Endothelial cell (in vitro differentiated cells): ENCODE measurements at regions not wholly inside any gene's neighbourhood (a gene's known extent, or its start where the extent isn't known, plus 50 kb on each side); places are given as distances from the start of the nearest gene placed in this dataset.

Experiments used
- DNase-seq: peaks from one replicate; pipeline ENCODE4 v3.0.0; 2021; ENCODE audit warnings: low spot score
- H3K27ac Mint-ChIP-seq: one replicate; pipeline ENCODE4 v1.8.0; 2021; ENCODE audit warnings: mixed read lengths, inconsistent platforms; ENCODE audit not compliant: unreplicated experiment
- H3K27me3 Mint-ChIP-seq: one replicate; pipeline ENCODE4 v1.8.0; 2021; ENCODE audit warnings: mild to moderate bottlenecking, moderate library complexity, mixed read lengths, inconsistent platforms; ENCODE audit not compliant: unreplicated experiment
- H3K36me3 Mint-ChIP-seq: one replicate; pipeline ENCODE4 v1.8.0; 2021; ENCODE audit warnings: mild to moderate bottlenecking, low read depth, mixed read lengths, inconsistent platforms; ENCODE audit not compliant: unreplicated experiment
- H3K4me1 Mint-ChIP-seq: one replicate; pipeline ENCODE4 v1.8.0; 2021; ENCODE audit warnings: mild to moderate bottlenecking, mixed read lengths, inconsistent platforms; ENCODE audit not compliant: unreplicated experiment
- H3K4me3 Mint-ChIP-seq: one replicate; pipeline ENCODE4 v1.8.0; 2021; ENCODE audit warnings: mild to moderate bottlenecking, mixed read lengths, inconsistent platforms; ENCODE audit not compliant: unreplicated experiment
- H3K9me3 Mint-ChIP-seq: one replicate; pipeline ENCODE4 v1.8.0; 2021; ENCODE audit warnings: mixed read lengths, inconsistent platforms; ENCODE audit not compliant: unreplicated experiment
- TF ChIP-seq, protein P1 (sequence below): fragments of 200-600 bp; sonication (generic); IDR thresholded peaks from one replicate; pipeline ENCODE4 v1.5.0; 2021; ENCODE audit warnings: antibody characterized with exemption; ENCODE audit not compliant: unreplicated experiment

GRCh38 chr6:79864421-79864820 lies 82.9 kb downstream of the ELOVL4 start:
- Mint-ChIP-seq H3K4me3 (no peak overlapping the region), H3K27me3 (peaks cover 1% of the 10 kb centered on the region), H3K4me1 (peaks cover 4% of the 10 kb centered on the region), H3K36me3 (no peaks in the 10 kb centered on the region), H3K27ac (no peak overlapping the region), H3K9me3 (no peaks in the 10 kb centered on the region)
- DNase-seq: no peak
- TF ChIP-seq, protein P1, sequence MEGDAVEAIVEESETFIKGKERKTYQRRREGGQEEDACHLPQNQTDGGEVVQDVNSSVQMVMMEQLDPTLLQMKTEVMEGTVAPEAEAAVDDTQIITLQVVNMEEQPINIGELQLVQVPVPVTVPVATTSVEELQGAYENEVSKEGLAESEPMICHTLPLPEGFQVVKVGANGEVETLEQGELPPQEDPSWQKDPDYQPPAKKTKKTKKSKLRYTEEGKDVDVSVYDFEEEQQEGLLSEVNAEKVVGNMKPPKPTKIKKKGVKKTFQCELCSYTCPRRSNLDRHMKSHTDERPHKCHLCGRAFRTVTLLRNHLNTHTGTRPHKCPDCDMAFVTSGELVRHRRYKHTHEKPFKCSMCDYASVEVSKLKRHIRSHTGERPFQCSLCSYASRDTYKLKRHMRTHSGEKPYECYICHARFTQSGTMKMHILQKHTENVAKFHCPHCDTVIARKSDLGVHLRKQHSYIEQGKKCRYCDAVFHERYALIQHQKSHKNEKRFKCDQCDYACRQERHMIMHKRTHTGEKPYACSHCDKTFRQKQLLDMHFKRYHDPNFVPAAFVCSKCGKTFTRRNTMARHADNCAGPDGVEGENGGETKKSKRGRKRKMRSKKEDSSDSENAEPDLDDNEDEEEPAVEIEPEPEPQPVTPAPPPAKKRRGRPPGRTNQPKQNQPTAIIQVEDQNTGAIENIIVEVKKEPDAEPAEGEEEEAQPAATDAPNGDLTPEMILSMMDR: no peak

DNA sequence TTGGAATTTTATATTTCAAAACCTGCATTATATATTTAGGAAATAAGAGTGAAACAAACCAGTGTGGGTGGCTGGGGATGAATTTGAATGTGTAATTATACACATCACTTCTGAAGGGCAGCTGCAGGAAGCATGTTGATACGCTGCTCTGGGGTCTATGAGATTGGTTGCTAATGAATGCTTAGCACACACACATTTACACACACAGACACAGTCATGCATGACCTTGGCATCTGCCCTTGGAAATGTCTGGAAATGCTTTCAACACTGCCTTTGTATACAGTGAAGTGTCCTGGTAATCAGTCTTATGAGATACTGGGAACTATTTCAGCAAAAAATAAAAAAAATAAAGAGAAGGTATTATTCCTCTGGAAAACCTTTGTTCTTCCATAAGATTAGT lies 83.4 kb downstream of the ELOVL4 start:
- Mint-ChIP-seq H3K27ac (no peak overlapping the region), H3K27me3 (peaks cover 1% of the 10 kb centered on the region), H3K36me3 (no peaks in the 10 kb centered on the region), H3K4me1 (peaks cover 1% of the 10 kb centered on the region), H3K4me3 (no peak overlapping the region), H3K9me3 (no peaks in the 10 kb centered on the region)
- no peak for DNase-seq
- TF ChIP-seq, protein P1: no peak

DNA sequence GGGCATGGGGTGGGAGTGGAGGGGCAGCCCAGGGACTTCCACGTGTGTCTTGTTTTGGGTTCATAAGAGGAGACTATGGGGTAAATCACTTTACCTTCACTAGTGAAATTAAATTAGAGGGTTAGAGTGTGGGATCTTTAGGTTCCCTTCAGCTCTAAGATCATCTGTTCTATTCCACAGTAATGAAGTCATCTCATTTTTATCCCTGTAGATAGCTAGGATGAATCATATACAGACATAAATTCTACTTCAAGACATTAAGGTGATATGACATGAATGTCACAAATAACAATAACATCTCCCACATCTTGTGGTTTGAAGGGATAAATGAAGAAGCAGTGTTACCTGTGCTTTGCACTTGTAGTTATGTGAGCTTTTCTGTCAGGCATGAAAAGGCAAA lies 83.8 kb downstream of the ELOVL4 start:
- Mint-ChIP-seq H3K9me3 (no peaks in the 10 kb centered on the region), H3K4me3 (no peak overlapping the region), H3K36me3 (no peaks in the 10 kb centered on the region), H3K27ac (no peak overlapping the region), H3K4me1 (no peaks in the 10 kb centered on the region), H3K27me3 (peaks cover 1% of the 10 kb centered on the region)
- TF ChIP-seq, protein P1: no peak
- no peak for DNase-seq

DNA sequence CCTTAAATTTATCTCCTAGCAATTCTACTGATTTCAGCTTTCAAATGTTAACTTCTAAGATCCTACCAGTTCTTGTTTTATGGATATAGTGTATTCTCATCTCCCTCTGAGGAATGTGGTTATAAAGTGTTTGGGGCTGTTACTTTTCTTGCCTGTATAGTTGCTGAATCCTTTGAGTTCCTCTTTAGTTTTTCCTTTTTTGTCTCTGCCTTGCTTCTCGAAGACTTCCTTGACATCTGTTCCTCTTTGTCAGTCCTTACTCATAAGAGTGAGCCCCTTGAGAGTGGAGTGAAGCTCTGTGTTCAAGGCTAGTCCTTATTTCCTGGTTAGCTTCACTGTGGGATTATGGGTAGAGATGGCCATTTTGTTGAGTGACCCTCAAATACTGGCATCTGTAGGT lies 84.6 kb downstream of the ELOVL4 start:
- no peaks in the 10 kb centered on the region for H3K36me3 Mint-ChIP-seq
- H3K9me3 Mint-ChIP-seq: no peaks in the 10 kb centered on the region
- no peak overlapping the region for H3K4me3 Mint-ChIP-seq
- TF ChIP-seq, protein P1: no peak
- peaks cover 1% of the 10 kb centered on the region for H3K27me3 Mint-ChIP-seq
- DNase-seq: no peak
- H3K4me1 Mint-ChIP-seq: no peaks in the 10 kb centered on the region
- H3K27ac Mint-ChIP-seq: no peak overlapping the region

DNA sequence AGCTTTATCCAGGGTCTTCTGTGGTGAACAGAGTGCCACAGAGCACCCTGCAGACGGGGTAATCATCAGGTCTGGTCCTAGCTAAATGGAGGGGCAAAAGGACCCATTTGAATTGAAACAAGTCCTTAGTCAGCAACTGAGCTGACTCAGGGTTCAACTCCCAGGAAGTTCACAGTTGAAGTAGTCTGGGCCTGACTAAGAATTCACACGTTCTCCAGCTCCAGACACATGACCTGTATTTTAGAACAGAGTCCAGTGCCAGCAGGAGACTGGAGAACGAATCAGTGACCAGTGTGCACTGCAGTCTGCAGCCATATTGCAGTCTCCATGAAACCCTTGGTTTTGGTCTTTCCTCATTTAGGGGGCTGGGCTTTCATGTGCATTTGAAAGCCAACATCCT lies 85.2 kb downstream of the ELOVL4 start:
- Mint-ChIP-seq H3K4me1 (no peaks in the 10 kb centered on the region), H3K9me3 (no peaks in the 10 kb centered on the region)

More for the DNA sequence above, 85.2 kb downstream of the ELOVL4 start:
- no peak for DNase-seq
- H3K27ac Mint-ChIP-seq: no peak overlapping the region
- H3K4me3 Mint-ChIP-seq: no peak overlapping the region
- TF ChIP-seq, protein P1: no peak
- no peaks in the 10 kb centered on the region for H3K36me3 Mint-ChIP-seq
- H3K27me3 Mint-ChIP-seq: peaks cover 1% of the 10 kb centered on the region
